Esophagus squamous epithelium (tissue), 4 donors: ENCODE measurements at regions not wholly inside any gene's neighbourhood (a gene's known extent, or its start where the extent isn't known, plus 50 kb on each side); places are given as distances from the start of the nearest gene placed in this dataset.

Source experiments
- POLR2A ChIP-seq, 4 donors: fragments of 450-650 bp; IDR thresholded peaks; one replicate each; pipeline ENCODE4 v1.6.1; 2017; ENCODE audit warnings: antibody characterized with exemption in 4 of 4, mild to moderate bottlenecking in 4 of 4, moderate library complexity in 3 of 4
- TF ChIP-seq, protein P1 (sequence below), 6 experiments: fragments of 450-650 bp in 4 of 6; fragments of 200-600 bp in 2 of 6; sonication (generic) in 2 of 6; IDR thresholded peaks; one replicate each; pipeline ENCODE4 v1.5.1; 2016 to 2019; ENCODE audit warnings: antibody characterized with exemption in 6 of 6, mild to moderate bottlenecking in 4 of 6, moderate library complexity in 4 of 6

DNA sequence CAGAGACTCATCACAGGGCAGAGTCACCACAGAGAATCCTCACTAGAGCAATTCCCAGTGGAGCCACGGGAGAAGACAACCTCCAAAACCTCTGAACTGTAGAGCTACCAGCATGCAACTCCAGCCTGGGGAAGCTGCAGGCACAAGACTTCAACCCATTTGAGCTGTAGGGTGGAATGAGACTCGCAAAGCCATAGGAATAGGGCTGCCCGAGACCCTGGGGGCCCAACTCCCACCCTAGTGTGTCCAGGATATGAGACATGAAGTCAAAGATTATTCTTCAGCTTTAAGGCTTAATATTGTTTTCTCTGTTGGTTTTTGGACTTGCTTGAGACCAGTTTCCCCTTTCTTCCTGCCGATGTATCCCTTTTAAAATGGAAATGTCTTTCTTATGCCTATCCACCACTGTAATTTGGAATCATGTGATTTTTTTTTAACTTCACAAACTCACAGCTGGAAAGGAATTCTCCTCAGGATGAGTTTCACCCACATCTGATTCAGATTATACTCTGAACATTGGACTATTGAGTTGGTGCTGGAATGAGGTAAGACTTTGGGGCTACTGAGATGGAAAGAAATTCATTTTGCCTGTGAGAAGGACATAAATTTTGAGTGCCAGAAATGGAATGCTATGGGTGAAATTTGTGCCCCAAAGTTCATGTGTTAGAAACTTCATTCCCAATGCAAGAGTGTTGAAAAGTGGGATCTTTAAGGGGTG is 59.6 kb upstream of the ST6GALNAC5 start:
- TF ChIP-seq, protein P1, sequence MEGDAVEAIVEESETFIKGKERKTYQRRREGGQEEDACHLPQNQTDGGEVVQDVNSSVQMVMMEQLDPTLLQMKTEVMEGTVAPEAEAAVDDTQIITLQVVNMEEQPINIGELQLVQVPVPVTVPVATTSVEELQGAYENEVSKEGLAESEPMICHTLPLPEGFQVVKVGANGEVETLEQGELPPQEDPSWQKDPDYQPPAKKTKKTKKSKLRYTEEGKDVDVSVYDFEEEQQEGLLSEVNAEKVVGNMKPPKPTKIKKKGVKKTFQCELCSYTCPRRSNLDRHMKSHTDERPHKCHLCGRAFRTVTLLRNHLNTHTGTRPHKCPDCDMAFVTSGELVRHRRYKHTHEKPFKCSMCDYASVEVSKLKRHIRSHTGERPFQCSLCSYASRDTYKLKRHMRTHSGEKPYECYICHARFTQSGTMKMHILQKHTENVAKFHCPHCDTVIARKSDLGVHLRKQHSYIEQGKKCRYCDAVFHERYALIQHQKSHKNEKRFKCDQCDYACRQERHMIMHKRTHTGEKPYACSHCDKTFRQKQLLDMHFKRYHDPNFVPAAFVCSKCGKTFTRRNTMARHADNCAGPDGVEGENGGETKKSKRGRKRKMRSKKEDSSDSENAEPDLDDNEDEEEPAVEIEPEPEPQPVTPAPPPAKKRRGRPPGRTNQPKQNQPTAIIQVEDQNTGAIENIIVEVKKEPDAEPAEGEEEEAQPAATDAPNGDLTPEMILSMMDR (IDR thresholded peaks at IDR 0.05) = no peak
- TF ChIP-seq POLR2A (IDR thresholded peaks at IDR 0.05) = no peak
